WERI-Rb-1 (cell line): ENCODE measurements at regions not wholly inside any gene's neighbourhood (a gene's known extent, or its start where the extent isn't known, plus 50 kb on each side); places are given as distances from the start of the nearest gene placed in this dataset.

Experiments used
- DNase-seq: peaks from one replicate; pipeline ENCODE4 v3.0.0-alpha.2; 2020
- H3K27ac ChIP-seq: fragments of 250-450 bp; sonication (Bioruptor Pico); 2 replicates; pipeline ENCODE4 v1.5.1; 2020; ENCODE audit warnings: mild to moderate bottlenecking, moderate library complexity
- H3K27me3 ChIP-seq: fragments of 250-450 bp; sonication (Bioruptor Pico); 2 replicates; pipeline ENCODE4 v1.5.1; 2021; ENCODE audit warnings: mild to moderate bottlenecking, low read depth, moderate library complexity; ENCODE audit not compliant: insufficient read depth, severe bottlenecking
- H3K36me3 ChIP-seq: fragments of 250-450 bp; sonication (Bioruptor Pico); 2 replicates; pipeline ENCODE4 v1.5.1; 2020; ENCODE audit warnings: mild to moderate bottlenecking, moderate library complexity
- H3K4me3 ChIP-seq: 2 replicates; pipeline ENCODE4 v1.5.1; 2011; ENCODE audit warnings: low read depth, mild to moderate bottlenecking, control low read depth, low read length
- H3K9me3 ChIP-seq: fragments of 250-450 bp; sonication (Bioruptor Pico); 2 replicates; pipeline ENCODE4 v1.5.1; 2021; ENCODE audit warnings: mild to moderate bottlenecking, moderate library complexity; ENCODE audit not compliant: severe bottlenecking
- TF ChIP-seq, protein P1 (sequence below): IDR thresholded peaks from 2 replicates; pipeline ENCODE4 v1.5.1; 2011; ENCODE audit warnings: low read depth, mild to moderate bottlenecking, control low read depth, inconsistent platforms, low read length

DNA sequence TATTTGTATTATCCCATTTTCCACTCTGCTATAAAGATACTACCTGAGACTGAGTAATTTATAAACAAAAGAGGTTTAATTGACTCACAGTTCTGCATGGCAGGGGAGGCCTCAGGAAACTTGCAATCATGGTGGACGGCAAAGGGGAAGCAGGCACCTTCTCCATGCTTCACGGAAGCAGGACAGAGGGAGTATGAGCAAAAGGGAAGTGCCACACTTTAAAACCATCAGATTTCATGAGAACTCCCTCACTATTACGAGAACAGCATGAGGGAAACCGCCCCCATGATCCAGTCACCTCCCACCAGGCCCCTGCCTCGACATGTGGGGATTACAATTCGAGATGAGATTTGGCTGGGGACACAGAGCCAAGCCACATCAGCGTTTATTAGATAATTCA lies 172.8 kb downstream of the NR2F2 start:
- Histone ChIP-seq H3K9me3 (no peaks in the 10 kb centered on the region), H3K27me3 (peaks cover 60% of the 10 kb centered on the region), H3K36me3 (no peaks in the 10 kb centered on the region), H3K27ac (no peak overlapping the region), H3K4me3 (no peak overlapping the region)
- TF ChIP-seq, protein P1, sequence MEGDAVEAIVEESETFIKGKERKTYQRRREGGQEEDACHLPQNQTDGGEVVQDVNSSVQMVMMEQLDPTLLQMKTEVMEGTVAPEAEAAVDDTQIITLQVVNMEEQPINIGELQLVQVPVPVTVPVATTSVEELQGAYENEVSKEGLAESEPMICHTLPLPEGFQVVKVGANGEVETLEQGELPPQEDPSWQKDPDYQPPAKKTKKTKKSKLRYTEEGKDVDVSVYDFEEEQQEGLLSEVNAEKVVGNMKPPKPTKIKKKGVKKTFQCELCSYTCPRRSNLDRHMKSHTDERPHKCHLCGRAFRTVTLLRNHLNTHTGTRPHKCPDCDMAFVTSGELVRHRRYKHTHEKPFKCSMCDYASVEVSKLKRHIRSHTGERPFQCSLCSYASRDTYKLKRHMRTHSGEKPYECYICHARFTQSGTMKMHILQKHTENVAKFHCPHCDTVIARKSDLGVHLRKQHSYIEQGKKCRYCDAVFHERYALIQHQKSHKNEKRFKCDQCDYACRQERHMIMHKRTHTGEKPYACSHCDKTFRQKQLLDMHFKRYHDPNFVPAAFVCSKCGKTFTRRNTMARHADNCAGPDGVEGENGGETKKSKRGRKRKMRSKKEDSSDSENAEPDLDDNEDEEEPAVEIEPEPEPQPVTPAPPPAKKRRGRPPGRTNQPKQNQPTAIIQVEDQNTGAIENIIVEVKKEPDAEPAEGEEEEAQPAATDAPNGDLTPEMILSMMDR: no peak
- no peak for DNase-seq

DNA sequence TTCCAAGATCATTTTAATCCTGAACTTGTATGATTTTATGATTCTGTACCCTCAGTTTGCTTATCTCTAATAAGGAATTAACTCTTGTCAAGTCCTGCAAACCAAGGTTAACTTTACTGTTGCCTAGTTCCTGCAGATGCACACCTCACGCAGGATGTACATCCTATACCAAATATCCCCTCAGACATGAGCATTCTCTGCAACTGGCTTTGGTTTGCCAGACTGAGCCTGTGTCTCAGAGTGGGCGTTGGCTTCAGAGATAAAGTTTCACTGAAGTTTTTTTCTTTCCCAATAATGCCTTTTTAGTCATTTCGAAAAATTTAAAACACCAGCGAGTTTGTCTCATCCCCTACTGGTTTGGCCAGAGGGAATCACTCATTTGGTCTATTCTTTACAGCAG lies 173.9 kb downstream of the NR2F2 start:
- Histone ChIP-seq H3K4me3 (no peak overlapping the region), H3K27me3 (peaks cover 64% of the 10 kb centered on the region)
- TF ChIP-seq, protein P1: no peak

DNA sequence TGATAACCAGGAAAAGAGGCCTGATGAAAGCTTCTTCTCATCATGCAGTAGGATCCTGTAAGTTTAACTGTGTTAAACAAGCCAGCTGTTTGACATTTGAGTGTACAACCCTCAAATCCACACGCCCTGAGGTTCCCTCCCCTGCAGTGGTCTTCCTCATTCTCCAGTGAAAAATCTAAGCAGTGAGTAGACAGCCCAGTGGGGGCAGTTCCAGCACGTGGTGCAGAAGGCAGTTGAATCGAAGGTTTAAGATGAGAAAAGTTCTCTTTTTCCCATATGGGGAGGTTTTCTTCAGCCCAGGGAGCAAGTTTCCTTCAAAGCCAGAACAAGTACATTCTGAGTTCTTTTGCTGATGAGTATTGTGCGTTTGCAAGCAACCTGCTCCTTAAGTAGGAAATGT lies 174.5 kb downstream of the NR2F2 start:
- Histone ChIP-seq H3K27ac (no peak overlapping the region), H3K27me3 (peaks cover 61% of the 10 kb centered on the region), H3K4me3 (no peak overlapping the region), H3K36me3 (no peaks in the 10 kb centered on the region), H3K9me3 (no peaks in the 10 kb centered on the region)
- no peak for DNase-seq
- TF ChIP-seq, protein P1: no peak

More for the DNA sequence above, 173.9 kb downstream of the NR2F2 start:
- no peaks in the 10 kb centered on the region for H3K9me3 ChIP-seq
- DNase-seq: no peak
- H3K27ac ChIP-seq: no peak overlapping the region
- H3K36me3 ChIP-seq: no peaks in the 10 kb centered on the region

DNA sequence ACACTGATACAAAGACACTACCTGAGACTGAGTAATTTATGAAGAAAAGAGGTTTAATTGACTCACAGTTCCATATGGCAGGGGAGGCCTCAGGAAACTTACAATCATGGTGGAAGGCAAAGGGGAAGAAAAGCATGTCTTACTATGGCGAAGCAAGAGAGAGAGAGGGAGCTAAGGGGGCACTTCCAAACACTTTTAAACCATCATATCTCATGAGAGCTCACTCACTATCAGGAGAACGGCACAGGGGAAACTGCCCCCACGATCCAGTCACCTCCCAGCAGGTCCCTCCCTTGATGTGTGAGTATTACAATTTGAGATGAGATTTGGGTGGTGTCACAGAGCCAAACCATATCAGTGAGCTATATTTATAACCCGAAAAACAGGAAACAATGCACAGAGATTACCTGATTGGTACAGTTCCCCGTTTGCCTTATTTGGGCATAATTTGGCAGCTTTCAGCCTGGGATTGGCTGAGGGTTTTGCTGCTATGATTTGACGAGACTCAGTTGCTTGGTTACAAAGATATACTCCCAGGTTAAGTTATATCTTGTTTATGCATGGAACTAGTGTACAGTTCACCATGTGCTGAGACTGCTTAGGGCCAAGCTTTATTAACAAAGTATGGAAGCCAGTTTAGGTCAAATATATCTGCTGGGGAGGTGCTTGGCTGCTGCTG lies 184.2 kb downstream of the NR2F2 start:
- Histone ChIP-seq H3K9me3 (no peaks in the 10 kb centered on the region), H3K4me3 (no peak overlapping the region), H3K27ac (no peak overlapping the region), H3K27me3 (peaks cover 53% of the 10 kb centered on the region), H3K36me3 (no peaks in the 10 kb centered on the region)
- DNase-seq: no peak
- TF ChIP-seq, protein P1: no peak

DNA sequence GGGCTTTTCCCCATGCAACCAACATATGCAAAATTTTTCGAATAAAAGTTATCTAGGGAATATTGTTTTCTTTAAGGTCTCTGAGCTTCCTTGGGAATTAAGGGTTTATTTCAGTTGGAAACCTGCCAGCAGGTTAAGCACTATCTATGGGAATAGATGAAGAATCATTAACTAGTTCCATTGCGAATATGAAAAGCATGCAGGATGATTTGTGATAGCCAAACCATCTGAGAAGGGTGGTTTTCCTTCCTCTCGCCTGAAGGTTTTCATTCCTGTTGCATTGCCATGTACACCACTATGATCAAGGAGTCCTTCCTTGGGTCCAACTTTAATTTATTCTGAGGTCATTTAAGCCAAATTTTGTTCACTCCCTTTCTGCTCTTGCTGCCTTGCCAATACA lies 184.9 kb downstream of the NR2F2 start:
- no peak for DNase-seq
- H3K4me3 ChIP-seq: no peak overlapping the region
- no peaks in the 10 kb centered on the region for H3K36me3 ChIP-seq
- H3K27ac ChIP-seq: no peak overlapping the region
- TF ChIP-seq, protein P1: no peak
- H3K9me3 ChIP-seq: no peaks in the 10 kb centered on the region
- H3K27me3 ChIP-seq: peaks cover 47% of the 10 kb centered on the region

DNA sequence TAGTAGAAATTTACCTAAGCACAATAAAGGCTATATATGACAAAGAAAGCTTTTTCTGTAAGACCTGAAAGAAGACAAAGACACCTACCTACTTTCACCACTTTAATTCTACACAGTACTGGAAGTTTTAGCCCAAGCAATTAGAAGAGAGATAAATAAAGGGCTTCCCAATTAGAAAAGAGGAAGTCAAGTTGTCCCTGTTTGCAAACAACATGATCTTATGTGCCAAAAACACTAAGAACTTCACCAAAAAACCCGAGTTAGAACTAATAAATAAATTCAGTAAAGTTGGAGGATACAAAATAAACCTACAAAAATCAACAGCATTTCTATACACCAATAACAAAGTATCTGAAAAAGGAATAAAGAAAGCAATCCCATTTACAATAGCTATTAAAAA lies 190.9 kb downstream of the NR2F2 start:
- H3K27ac ChIP-seq: no peak overlapping the region

More for the DNA sequence above, 190.9 kb downstream of the NR2F2 start:
- DNase-seq: no peak
- Histone ChIP-seq H3K4me3 (no peak overlapping the region), H3K9me3 (no peaks in the 10 kb centered on the region), H3K27me3 (peaks cover 22% of the 10 kb centered on the region), H3K36me3 (no peaks in the 10 kb centered on the region)
- TF ChIP-seq, protein P1: no peak
